Testis (tissue), 2 donors: ENCODE measurements at regions not wholly inside any gene's neighbourhood (a gene's known extent, or its start where the extent isn't known, plus 50 kb on each side); places are given as distances from the start of the nearest gene placed in this dataset.

Source experiments
- DNase-seq: peaks from one replicate; pipeline ENCODE4 v3.0.0-alpha.2; 2019
- H3K27ac ChIP-seq, 2 donors: fragments of 200-600 bp; sonication (generic); one replicate each; pipeline ENCODE4 v1.5.1; 2019
- H3K27me3 ChIP-seq: fragments of 200-600 bp; sonication (generic); one replicate; pipeline ENCODE4 v1.5.1; 2019
- H3K36me3 ChIP-seq: fragments of 200-600 bp; sonication (generic); one replicate; pipeline ENCODE4 v1.5.1; 2017; ENCODE audit warnings: low read depth; ENCODE audit errors: missing control alignments
- H3K4me1 ChIP-seq: fragments of 200-600 bp; sonication (generic); one replicate; pipeline ENCODE4 v1.5.1; 2019
- H3K4me3 ChIP-seq, 2 donors: fragments of 200-600 bp; sonication (generic); one replicate each; pipeline ENCODE4 v1.5.1; 2017 to 2019
- H3K9me3 ChIP-seq: fragments of 200-600 bp; sonication (generic); one replicate; pipeline ENCODE4 v1.5.1; 2017
- POLR2A ChIP-seq: fragments of 450-650 bp; IDR thresholded peaks from one replicate; pipeline ENCODE4 v1.6.1; 2017; ENCODE audit warnings: antibody characterized with exemption, mild to moderate bottlenecking, moderate library complexity
- WGBS, 2 donors: methylation state at CpG; one replicate each; pipeline ENCODE4 v1.1.5; 2018; 5-methylcytosine and 5-hydroxymethylcytosine counted together
- intact Hi-C: fragments of 100-400 bp; cut with DNase I; formaldehyde crosslinking; loops from one replicate; pipeline ENCODE4 v1.15.1; 2023; ENCODE audit warnings: low total_unique reads
- TF ChIP-seq, protein P1 (sequence below), 3 experiments: fragments of 450-650 bp in 2 of 3; fragments of 200-600 bp in 1 of 3; sonication (generic) in 1 of 3; IDR thresholded peaks; one replicate each; pipeline ENCODE4 v1.5.1; 2016 to 2019; ENCODE audit warnings: antibody characterized with exemption in 3 of 3, mild to moderate bottlenecking in 2 of 3, moderate library complexity in 1 of 3

GRCh38 chr2:59969161-59969560 lies 584.3 kb downstream of the BCL11A start:
- DNase-seq = no peak
- Histone ChIP-seq H3K27ac (no peak overlapping the region), H3K4me1 (no peaks in the 10 kb centered on the region), H3K36me3 (no peaks in the 10 kb centered on the region), H3K4me3 (no peak overlapping the region), H3K9me3 (no peaks in the 10 kb centered on the region), H3K27me3 (no peaks in the 10 kb centered on the region)
- WGBS, 2 donors = 80 to 91% methylated on average over 5 of the region's 5 CpGs
- TF ChIP-seq, protein P1, sequence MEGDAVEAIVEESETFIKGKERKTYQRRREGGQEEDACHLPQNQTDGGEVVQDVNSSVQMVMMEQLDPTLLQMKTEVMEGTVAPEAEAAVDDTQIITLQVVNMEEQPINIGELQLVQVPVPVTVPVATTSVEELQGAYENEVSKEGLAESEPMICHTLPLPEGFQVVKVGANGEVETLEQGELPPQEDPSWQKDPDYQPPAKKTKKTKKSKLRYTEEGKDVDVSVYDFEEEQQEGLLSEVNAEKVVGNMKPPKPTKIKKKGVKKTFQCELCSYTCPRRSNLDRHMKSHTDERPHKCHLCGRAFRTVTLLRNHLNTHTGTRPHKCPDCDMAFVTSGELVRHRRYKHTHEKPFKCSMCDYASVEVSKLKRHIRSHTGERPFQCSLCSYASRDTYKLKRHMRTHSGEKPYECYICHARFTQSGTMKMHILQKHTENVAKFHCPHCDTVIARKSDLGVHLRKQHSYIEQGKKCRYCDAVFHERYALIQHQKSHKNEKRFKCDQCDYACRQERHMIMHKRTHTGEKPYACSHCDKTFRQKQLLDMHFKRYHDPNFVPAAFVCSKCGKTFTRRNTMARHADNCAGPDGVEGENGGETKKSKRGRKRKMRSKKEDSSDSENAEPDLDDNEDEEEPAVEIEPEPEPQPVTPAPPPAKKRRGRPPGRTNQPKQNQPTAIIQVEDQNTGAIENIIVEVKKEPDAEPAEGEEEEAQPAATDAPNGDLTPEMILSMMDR (IDR thresholded peaks at IDR 0.05) = no peak
- TF ChIP-seq POLR2A = no peak
- intact Hi-C loops = no loop called here

GRCh38 chr2:59968441-59968840 lies 585.0 kb downstream of the BCL11A start:
- Histone ChIP-seq H3K9me3 (no peaks in the 10 kb centered on the region), H3K4me1 (no peaks in the 10 kb centered on the region), H3K36me3 (no peaks in the 10 kb centered on the region), H3K27me3 (no peaks in the 10 kb centered on the region), H3K27ac (no peak overlapping the region), H3K4me3 (no peak overlapping the region)
- intact Hi-C loops = no loop called here
- WGBS, 2 donors = 55 to 59% methylated on average over 1 of the region's 1 CpG
- no peak for DNase-seq
- TF ChIP-seq, protein P1 (IDR thresholded peaks at IDR 0.05) = no peak
- TF ChIP-seq POLR2A = no peak

- Histone ChIP-seq H3K27me3 (no peaks in the 10 kb centered on the region), H3K4me3 (no peak overlapping the region), H3K4me1 (no peaks in the 10 kb centered on the region), H3K9me3 (no peaks in the 10 kb centered on the region), H3K36me3 (no peaks in the 10 kb centered on the region), H3K27ac (no peak overlapping the region)
- intact Hi-C loops = no loop called here
- TF ChIP-seq, protein P1 (IDR thresholded peaks at IDR 0.05) = no peak
- TF ChIP-seq POLR2A = no peak
- no peak for DNase-seq
- 94 to 95% methylated on average over 3 of the region's 3 CpGs for WGBS, 2 donors
These were observed 585.8 kb downstream of the BCL11A start for GRCh38 chr2:59967691-59968090.

GRCh38 chr2:59963157-59963556 lies 590.3 kb downstream of the BCL11A start:
- TF ChIP-seq POLR2A = no peak
- TF ChIP-seq, protein P1 (IDR thresholded peaks at IDR 0.05) = no peak
- Histone ChIP-seq H3K27ac (no peak overlapping the region), H3K4me1 (no peaks in the 10 kb centered on the region), H3K4me3 (no peak overlapping the region), H3K36me3 (no peaks in the 10 kb centered on the region), H3K27me3 (no peaks in the 10 kb centered on the region), H3K9me3 (no peaks in the 10 kb centered on the region)
- DNase-seq = no peak
- intact Hi-C loops = no loop called here

DNA sequence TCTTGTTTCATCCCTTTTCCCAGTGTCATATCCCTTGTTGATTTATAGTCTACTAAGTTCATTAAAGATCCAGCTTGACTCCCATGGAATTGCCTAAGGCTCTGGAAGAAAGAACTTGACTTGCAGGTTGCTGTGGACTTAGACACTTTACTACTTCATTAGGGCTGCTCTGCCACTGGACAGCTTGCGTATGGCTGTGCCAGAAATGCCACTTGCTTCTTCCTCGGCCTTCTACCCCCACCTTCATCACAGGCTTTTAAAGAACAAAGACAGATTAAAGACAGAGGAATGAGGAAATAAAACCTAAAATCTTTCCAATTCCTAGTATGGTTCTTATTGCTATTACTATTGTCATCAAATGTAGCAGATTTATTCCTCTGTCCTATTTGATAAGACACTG lies 591.7 kb downstream of the BCL11A start:
- no peaks in the 10 kb centered on the region for H3K27me3 ChIP-seq
- WGBS, 2 donors = 51 to 60% methylated on average over 2 of the region's 2 CpGs
- DNase-seq = no peak
- intact Hi-C loops = no loop called here
- H3K27ac ChIP-seq = no peak overlapping the region
- H3K9me3 ChIP-seq = no peaks in the 10 kb centered on the region
- no peaks in the 10 kb centered on the region for H3K36me3 ChIP-seq
- TF ChIP-seq POLR2A = no peak
- TF ChIP-seq, protein P1 (IDR thresholded peaks at IDR 0.05) = no peak
- no peaks in the 10 kb centered on the region for H3K4me1 ChIP-seq
- H3K4me3 ChIP-seq = no peak overlapping the region
